Right forelimb (tissue), 1 donor: ENCODE measurements at regions not wholly inside any gene's neighbourhood (a gene's known extent, or its start where the extent isn't known, plus 50 kb on each side); places are given as distances from the start of the nearest gene placed in this dataset.

Experiments used
- DNase-seq: peaks from one replicate; pipeline ENCODE4 v3.0.0-alpha.2; 2018

DNA sequence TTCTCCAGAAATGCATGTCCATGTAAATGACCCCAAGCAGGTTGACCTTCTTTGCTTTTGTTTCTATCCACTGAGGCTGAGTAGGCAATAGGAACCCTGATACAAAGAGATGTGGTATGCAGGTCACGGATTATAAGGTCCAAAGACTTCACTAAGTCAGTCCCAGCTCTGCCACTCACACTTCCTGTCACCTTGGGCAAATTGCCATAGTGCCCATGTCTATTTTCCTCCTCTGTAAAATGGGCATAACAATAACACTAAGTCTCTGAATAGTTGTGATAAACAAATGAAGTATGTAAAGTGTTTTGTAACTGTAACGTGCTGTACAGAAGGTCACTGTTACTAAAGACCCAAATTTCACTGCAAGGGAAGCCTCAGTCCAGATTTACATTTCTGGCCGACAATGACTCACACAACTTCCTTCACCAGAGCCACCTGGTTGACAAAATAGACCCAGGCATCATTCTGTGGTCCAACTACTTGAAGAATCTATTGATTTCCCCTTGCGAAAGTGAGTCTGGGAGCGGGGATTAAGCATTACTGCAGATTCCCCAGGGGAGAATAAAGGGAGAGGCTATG, 175.4 kb upstream of the LPP start:
- no peak for DNase-seq

DNA sequence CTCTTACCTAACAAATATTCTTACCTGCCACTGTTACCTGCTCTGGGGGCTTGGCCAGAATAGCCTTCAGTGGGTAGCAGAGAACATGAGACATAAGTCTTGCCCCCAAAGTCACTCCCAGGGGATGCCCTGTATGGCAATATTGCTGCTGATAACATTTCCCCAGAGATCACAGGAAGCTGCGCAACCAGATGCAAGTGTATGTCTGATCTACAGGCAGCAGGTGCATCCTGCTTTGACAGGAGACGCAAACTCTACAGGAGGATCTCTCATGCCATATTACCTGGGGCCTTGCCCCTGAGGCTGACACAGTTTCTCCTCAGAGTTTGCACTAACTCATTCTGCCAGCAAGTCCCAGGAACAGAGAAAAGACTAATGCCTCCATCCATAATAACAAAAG, 174.4 kb upstream of the LPP start:
- no peak for DNase-seq

DNA sequence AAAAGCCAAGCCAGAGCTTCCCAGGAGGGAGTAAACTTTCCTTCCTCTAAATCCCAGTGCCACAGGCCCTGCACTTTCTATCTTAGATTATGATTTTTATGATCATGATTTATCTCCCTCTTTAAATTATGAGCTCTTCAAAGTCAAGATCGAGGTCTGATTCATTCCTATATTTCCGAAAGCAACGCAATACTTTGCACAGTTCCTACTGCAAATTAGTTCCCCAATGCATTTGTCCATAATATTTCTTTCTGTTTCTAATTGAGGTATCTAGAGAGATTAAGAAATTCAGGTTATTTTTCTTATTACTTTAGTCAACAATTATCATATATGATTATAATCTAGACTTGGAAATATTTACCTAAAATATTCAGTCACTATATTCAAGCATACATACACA, 173.1 kb upstream of the LPP start:
- no peak for DNase-seq

DNA sequence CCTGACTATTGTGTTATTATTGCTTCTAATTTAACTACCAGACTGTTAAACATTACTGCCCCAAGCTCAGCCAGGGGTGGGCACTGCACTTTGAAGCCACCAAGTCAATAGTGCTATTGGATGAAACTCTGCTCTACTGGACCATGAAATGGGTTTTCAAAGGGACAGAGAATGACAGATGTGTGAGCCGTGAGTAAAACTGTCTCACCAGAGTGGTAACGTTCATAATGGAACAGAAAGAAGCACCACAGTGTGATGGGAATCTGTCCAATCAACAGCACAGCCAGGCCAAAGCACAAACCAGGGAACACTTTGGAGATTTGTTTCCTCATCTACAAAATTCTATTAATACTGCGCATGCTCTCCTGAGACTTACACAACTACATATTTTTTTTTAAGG, 171.8 kb upstream of the LPP start:
- DNase-seq, result no peak

DNA sequence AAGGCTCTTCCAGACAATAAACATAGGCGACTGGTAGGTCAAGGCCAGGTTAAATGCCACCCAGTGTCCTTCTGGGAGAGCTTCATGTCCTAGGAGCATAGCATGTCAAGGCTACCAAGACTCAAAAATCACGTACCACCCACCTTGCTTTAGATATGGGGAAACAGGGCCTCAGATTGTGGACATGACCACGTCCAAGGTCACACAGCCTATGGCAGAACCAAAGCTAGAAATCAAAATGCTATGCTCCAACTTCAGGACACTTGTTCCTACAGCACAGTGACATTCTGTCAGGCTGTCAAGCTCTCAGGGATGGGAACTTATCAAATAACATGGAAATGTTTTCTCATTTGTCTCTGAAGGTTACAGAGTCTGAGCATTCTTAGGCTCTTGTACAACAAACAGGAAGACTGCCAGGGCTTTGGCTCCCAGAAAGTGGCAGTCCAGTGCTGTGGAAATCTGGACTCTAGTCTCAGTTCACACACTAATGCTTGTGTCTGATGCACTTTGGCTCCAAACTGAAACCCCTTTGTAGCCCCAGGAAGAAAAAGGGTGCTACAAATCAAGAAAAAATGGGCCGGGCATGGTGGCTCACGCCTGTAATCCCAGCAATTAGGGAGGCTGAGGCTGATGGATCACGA, 170.4 kb upstream of the LPP start:
- no peak for DNase-seq

DNA sequence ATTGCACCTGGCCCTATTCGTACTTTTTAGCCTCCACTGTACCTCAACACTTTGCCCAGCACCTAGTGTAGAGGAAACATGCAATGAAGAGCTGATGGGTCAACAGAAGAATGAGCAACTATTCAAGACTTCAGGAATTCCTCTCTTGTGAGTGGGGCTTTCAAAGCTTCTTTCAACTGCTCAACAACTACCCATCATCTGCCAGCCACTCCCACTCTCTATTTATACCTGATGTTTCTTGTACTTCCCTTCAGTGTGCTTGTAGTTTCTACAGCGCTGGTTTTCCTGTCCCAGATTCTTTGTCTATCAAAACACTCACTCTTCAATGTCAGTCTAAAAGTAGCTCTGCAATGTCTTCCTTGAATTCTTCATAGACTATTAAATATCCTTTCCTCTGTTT, 168.3 kb upstream of the LPP start:
- DNase-seq, result no peak

DNA sequence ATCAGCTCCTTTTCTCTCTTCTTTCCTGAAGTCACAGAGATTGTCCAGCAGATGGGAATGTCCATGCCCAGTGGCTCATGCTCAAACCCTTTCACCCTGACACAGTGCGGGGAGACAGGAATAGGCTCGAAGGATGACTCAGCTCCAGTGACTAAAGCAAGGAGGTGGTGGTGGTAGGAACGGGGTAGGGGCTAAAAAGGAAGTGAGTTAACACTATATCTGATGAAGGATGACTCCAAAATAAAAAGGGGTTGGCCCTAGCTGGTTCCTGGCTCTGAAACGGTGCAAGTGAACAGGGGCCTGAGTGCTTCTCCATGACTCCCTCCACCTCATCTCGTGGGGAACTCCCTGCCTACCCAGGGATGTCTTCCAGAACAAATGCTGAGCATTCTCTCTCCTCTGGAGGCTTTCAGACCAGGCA, 167.4 kb upstream of the LPP start:
- no peak for DNase-seq

DNA sequence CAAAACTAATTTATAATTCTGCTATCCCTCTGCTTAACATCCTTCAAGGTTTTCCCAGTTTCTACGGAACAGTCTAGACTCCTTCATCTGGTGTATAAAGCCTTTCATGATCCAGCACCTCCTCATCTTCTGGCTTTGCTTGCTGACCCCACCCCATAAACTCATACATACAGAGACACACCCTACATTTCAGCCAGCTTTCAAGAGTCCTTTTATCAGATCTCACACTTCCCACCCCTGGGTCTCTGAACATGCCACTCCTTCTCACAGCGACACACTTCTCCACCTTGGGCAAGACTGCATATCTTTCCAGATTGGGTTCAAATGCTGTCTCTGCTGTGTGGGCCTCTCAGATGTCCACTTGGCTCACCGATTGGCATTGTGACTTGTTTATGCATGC, 166.8 kb upstream of the LPP start:
- DNase-seq, result no peak

DNA sequence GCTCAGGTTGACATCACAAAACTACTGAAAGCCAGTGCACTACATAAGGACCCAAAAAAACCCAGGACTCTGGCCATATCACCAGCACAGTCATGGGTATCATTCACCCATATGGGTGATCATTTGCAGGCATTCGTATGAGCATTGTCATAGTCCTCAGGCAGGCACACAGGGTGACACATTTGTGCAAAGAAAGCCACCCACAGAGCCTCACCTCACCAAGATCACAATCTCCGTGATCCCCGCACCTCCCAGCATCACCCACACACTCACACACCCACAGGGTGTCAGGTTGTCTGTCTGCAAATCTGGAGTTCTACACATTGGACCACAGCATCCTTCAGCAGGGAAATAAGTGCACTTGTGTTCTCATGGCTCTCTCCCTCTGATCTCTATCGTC, 166.0 kb upstream of the LPP start:
- no peak for DNase-seq

DNA sequence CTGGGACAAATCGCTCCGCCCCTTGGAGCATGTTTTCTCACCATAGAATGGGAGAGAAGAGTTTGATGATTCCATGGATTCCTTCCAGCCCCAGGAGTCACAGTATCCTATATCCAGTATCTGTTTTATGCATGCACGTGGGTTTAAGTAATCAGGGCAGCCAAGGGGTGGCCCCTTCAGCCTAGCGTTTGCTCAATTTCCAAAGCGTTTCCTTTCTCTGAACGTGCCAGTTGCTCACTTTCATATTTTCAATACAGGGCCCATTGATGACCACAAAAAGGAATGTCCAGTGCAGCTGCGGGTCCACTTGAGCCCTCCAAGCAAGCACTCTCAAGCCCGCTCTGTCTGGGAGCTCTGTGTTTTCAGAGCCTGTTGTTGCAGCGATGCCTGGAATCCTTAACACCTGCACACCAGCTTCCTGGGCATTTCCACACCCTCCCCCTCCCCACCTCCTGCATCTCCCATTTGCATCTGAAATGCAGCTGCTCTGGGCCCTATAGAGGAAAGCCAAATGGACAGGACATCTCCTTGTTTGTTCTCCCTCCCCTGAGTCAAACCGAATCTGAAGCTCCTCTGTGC, 164.3 kb upstream of the LPP start:
- no peak for DNase-seq

DNA sequence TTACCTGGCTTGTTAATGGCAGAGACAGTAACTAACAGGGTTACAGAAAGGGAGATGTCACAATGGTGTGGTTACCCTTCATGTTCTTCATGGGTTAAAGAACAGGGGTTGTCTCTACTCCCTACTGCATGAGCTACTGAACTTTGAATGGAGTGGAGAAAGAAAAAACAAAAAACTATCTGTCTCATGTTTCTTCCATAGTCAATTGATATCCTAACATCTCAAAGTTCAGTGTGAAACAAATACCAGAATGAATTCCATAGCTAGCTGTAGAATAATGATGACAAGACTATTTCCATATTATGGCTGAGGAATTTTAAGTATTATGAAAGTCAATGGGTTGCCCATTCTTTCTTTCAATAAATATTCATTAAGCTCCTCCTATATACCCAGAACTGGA, 161.3 kb upstream of the LPP start:
- no peak for DNase-seq

DNA sequence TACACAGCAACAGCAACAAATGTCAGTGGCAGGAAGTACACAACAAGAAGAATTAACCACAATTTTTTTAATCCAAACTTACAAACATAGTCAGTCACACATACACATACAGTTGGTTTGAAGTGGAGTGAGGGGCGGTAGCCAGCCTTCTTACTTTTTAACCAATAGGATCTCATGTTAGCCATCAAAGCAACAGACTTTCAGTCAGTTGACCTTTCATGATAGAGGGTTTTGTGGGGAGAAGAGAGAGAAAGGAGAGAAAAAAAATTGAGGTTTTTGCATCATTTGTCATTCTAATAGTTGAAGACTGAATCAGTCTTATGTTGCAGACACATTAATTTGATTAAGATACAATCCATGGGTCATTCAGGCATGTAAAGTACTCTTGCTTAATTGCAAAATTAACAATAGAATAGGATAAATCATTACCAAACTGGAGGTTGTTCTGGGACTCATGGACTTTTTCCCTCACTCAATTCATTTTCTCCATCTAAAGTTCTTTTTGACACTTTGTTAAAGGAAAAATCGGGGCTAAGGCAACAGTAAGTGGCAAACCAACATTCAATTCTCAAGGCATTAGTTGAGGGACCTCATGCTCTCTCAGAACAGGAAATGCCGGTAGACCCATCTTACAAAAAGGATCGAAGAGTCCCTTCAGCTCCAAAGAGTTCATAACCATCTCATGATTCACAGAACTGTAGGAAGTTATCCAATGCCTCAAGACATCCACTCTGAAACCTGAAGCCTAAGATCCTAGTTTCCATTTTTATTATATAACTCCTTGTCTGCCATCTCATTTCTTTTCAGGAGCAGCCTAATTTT, 159.5 kb upstream of the LPP start:
- no peak for DNase-seq

DNA sequence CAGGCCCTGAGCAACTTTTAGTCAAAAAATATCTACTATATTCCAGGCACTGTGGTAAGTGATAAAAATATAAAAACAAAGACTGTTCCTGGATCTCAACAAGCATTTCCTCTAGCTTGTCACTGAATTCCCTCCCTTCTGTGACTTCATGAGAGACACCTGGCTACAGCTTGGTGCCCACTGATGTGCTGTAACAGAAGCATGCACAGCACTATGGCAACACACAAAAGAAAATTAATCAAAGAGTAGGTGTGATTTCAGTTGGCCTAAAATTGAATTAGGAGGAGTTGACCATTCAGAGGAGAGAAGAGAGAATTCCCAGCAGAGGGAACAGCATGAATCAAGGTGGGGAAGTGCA, 158.9 kb upstream of the LPP start:
- no peak for DNase-seq

DNA sequence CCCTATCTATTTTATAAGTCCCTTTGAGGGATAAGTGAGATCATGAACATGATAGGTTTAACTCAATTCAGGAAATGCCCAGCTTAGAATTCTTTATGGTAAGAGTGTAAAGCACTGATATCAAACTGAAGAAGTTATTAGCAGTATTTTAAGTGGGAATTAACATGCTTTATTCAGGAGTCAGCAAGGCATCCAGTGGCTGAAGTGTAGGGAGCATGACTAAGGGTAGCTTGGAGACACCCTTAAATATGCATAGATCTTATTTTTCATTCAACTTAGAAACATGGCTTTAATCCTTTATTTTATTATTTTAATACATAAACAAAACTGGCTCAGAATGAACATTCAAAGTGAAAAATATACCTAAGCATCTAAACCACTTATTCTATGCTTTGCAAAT, 158.3 kb upstream of the LPP start:
- no peak for DNase-seq

DNA sequence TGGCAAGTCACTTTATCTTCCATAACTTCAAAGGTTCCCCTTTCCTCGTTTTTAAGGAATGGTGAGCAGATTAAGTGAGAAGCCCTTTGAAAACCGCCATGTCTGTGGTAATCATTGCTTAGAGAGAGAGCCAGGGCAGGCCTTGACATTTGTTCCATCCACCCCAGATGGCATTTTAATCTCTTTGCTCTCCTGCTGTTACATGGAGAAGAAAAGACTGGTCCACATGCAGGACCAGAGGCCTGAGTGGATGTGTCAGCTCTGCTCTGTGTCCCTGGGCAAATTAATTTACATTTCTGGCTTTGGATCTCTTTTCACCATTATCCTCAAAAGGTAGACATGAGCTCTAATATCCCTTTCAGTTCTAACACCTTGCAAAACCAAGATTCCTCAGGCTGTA, 157.3 kb upstream of the LPP start:
- DNase-seq, result no peak

DNA sequence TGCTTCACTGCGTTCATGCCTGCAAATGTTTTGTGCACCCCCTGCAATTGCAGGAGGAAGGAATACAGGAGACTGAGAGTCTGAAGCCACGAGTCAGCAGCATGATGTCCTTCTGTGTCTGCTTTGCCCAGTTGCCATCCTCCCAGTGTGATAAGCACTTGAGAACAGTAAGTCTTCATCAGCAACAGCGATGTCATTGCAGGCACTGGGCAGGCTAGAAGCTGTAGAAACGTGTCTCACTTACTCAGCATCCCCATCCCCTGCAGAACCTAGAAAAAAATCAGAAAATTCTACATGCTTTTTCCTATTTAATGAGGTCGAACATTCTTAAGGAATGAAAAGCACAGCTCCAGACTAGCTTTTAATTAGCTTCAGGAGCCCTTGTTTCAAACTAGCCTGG, 156.5 kb upstream of the LPP start:
- DNase-seq, result no peak

DNA sequence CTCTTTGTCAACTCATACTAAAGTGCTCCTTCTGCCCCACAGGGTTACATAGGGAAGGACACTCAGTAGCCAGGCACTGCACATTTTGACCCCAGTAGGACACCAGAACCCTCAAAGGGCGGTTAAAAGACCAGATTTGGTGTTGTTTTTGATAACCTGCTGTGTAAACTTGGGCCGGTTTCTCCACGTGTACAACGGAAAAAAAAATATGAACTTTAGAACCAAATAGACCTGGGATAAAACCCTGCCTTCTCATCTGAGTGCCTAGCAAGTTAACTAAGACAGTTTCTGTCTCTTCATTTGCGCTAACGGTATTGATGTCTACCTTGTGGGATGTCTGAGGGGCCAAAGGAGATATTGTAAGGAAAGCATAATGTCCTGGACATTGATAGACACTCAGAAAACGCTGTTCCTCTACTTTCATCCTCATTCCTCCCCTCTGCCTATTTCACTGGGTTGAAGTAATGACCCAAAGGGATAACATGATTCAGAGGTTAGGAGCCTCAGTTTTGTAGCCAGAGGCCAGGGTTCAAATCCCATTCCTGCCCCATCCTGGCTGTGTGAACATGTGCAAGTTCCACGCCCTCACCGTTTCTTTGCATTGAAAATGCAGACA, 155.9 kb upstream of the LPP start:
- no peak for DNase-seq

DNA sequence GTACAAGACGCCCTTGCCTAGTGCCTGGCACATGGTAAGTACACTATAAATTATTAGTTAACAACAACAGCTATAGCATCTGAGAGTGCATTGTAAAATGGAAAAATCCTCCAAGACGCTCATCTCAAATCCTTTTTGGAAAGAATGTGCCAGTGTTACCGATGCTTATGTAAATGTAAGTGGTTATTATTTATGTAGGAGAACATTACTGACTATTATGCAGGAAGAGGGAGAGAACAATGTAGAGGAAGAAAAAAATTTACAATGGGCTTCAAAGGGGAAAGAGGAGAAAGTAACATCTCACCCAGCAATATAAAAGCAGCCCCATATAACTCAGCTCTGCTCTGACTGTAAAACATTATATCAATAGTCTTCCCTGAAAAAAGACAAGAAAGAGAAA, 155.3 kb upstream of the LPP start:
- DNase-seq, result no peak

DNA sequence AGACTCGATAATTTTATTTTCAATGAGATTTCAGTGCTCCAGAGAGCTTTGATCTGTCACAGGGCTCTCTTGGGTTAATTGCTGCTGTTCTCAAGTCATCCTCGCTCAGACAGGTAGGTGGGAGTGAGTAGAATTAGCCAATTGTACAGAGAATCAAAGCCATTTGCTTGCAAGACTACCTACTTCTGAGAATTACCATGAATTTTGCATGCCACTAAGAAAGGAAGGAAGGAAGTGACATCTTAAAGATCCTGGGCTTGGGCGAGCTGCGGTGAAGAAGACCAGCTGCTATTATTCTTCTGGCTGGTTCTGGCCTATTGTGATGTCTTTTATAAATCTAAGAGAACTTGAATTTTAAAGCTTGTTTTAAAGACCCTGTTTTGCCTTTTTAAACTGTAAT, 154.1 kb upstream of the LPP start:
- no peak for DNase-seq

DNA sequence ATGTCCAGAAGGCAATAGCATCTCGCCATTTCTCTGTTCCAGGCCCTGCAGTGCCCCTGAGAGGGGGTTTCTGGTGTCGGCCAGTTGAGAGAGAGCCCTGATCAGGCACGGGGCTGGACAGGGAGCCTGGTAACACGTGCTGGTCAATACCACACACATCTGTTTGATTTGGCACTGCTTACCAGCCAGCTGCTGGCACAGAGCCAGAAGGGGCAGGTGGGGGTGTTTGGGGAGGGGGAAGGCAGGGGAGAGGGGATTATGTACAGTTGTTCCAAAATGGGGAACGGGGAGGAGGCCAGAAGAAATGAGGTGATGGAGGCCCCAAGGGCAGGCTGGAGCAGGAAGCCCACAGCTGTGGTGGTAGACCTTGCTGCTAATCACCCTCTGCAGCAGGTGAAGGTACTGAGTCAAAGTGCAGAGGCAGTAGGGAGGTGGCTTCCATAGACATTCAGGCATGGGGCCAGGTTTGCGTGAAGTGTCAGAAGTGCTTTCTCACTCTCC, 153.5 kb upstream of the LPP start:
- DNase-seq, result peak; percentile 56

DNA sequence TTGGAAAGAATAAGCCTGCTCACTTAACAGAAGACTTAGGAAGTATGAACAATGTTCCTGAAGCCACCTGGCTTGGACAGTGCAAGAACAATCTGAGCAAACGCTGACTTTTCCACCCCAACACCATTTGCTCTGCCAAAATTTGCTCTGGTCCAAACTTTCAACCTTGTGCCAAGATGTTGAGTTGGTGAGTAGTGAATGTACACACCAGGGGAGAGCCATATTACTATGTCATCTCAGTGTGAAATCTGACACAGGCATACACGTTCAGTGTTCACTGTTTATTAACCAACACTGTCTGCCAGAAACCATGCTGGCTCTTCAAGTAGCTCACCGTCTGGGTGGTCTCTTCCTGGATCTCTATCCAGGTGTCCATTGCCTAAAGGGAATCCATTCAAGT, 152.9 kb upstream of the LPP start:
- DNase-seq, result no peak

DNA sequence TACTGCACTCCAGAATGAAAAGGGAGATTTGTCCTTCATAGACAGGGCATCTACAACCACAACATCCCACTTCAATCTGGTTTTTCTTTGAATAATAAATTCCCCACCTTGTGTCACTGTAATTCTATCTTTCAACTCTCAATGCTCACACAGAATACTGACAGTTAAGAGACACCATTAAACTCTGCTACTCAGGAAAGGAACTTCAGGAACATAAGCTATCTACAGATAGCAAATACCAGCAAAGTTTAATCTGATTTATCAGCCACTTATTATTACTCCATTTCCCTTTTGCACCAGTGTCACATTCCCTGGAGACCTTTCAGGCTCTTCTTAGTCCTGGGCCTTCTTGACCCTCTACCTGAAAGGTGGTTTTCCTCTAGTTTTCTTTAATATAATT, 152.0 kb upstream of the LPP start:
- no peak for DNase-seq

DNA sequence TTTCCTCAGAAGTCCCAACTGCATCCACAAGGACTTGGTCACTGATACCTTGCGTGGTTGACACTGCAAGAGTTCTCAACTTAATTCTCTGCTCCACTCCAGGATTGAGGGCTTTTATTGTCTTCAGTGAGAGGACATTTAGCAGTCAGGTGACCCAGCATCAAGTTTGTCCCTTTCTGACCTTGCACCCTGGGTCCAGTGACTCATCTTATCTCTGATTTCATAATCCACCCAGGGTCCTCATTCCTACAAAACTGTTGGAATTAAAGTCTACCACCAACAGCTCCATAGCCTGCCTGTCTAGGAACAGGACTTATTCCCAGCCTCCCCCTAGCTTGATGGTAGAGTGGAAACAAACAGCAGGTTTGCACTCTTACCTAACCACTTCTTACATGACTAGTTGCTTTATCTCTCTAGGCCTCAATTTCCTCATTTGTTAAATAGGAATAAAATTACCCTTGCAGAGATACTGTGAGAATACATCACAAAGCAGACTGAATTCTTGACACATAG, 151.3 kb upstream of the LPP start:
- DNase-seq, result no peak
